Brain microvascular endothelial cell (primary cell): ENCODE measurements at regions not wholly inside any gene's neighbourhood (a gene's known extent, or its start where the extent isn't known, plus 50 kb on each side); places are given as distances from the start of the nearest gene placed in this dataset.

Experiments used
- DNase-seq: peaks from one replicate; pipeline ENCODE4 v3.0.0-alpha.2; 2020
- H3K27ac ChIP-seq: fragments of 250-450 bp; sonication (Bioruptor Pico); 2 replicates; pipeline ENCODE4 v1.5.1; 2020; ENCODE audit warnings: mild to moderate bottlenecking, moderate library complexity
- H3K27me3 ChIP-seq: fragments of 250-450 bp; sonication (Bioruptor Pico); replicated peaks from 2 replicates; pipeline ENCODE4 v1.5.1; 2020; ENCODE audit warnings: mild to moderate bottlenecking
- H3K36me3 ChIP-seq: fragments of 250-450 bp; sonication (Bioruptor Pico); replicated peaks from 2 replicates; pipeline ENCODE4 v1.5.1; 2020; ENCODE audit warnings: mild to moderate bottlenecking
- H3K4me3 ChIP-seq: 2 replicates; pipeline ENCODE4 v1.5.1; 2011; ENCODE audit warnings: low read depth, mild to moderate bottlenecking, control low read depth, low read length, moderate library complexity
- CTCF ChIP-seq: IDR thresholded peaks from 2 replicates; pipeline ENCODE4 v1.5.1; 2011; ENCODE audit warnings: low read depth, mild to moderate bottlenecking, moderate library complexity, low read length, control low read depth, inconsistent platforms; ENCODE audit errors: missing control alignments
- in situ Hi-C: cut with HindIII; loops from 2 replicates; pipeline ENCODE4 v1.10.0; 2017; ENCODE audit warnings: low sequenced_read_pairs, low pct_ligation_motif_present

GRCh38 chr22:49079743-49080500, 747.8 kb downstream of the BRD1 start:
- no peak for DNase-seq
- no peaks in the 10 kb centered on the region for H3K36me3 ChIP-seq
- in situ Hi-C loops, result no loop called here
- no peaks in the 10 kb centered on the region for H3K27me3 ChIP-seq
- no peak for TF ChIP-seq CTCF
- no peak overlapping the region for H3K4me3 ChIP-seq
- H3K27ac ChIP-seq, result no peak overlapping the region

- in situ Hi-C loops, result no loop called here
- H3K4me3 ChIP-seq, result no peak overlapping the region
- no peak for TF ChIP-seq CTCF
- no peak for DNase-seq
- H3K36me3 ChIP-seq, result no peaks in the 10 kb centered on the region
- no peaks in the 10 kb centered on the region for H3K27me3 ChIP-seq
- H3K27ac ChIP-seq, result no peak overlapping the region
Measured at GRCh38 chr22:49079027-49079725, 748.5 kb downstream of the BRD1 start.

GRCh38 chr22:49078076-49078710, 749.5 kb downstream of the BRD1 start:
- in situ Hi-C loops, result no loop called here
- no peak for TF ChIP-seq CTCF

GRCh38 chr22:49077586-49077985, 750.1 kb downstream of the BRD1 start:
- H3K27ac ChIP-seq, result no peak overlapping the region
- H3K4me3 ChIP-seq, result no peak overlapping the region
- no peak for DNase-seq
- H3K36me3 ChIP-seq, result no peaks in the 10 kb centered on the region
- in situ Hi-C loops, result no loop called here
- no peaks in the 10 kb centered on the region for H3K27me3 ChIP-seq
- no peak for TF ChIP-seq CTCF

More at GRCh38 chr22:49078076-49078710, 749.5 kb downstream of the BRD1 start:
- no peak for DNase-seq
- Histone ChIP-seq H3K27ac (no peak overlapping the region), H3K36me3 (no peaks in the 10 kb centered on the region), H3K4me3 (no peak overlapping the region), H3K27me3 (no peaks in the 10 kb centered on the region)

- no peak for TF ChIP-seq CTCF
- Histone ChIP-seq H3K36me3 (no peaks in the 10 kb centered on the region), H3K4me3 (no peak overlapping the region), H3K27ac (no peak overlapping the region), H3K27me3 (no peaks in the 10 kb centered on the region)
- no peak for DNase-seq
- in situ Hi-C loops, result no loop called here
Measured at GRCh38 chr22:49077036-49077393, 750.7 kb downstream of the BRD1 start.
